ENCODE measurements at regions not wholly inside any gene's neighbourhood (a gene's known extent, or its start where the extent isn't known, plus 50 kb on each side); places are given as distances from the start of the nearest gene placed in this dataset.

DNA sequence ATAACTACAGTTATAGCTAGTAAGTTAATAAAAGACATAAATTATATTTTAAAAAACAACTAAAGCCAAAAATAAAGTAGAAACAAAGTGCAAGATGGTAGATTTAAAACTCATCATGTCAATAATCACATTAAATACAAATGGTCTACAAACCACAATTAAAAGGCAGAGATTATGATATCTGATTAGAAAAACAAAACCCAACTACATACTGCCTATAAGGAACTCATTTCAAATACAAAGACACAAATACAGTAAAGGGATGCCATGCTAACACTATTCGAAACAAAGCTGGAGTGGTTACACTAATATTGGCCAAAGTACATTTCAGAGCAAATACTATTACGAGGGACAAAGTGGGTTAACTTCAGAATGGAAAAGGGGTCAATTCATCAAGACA is 426.5 kb downstream of the SHQ1 start:
- CTCF ChIA-PET = no interaction called here
- no peak overlapping the region for H3K4me3 Mint-ChIP-seq
- no peaks in the 10 kb centered on the region for H3K27me3 Mint-ChIP-seq (ENCODE audit: low read depth)
- POLR2A ChIA-PET = no interaction called here
- peaks cover 39% of the 10 kb centered on the region for H3K36me3 Mint-ChIP-seq (ENCODE audit: low read depth)
- no peak overlapping the region for H3K27ac Mint-ChIP-seq
- no peak for ATAC-seq
- H3K9me3 Mint-ChIP-seq (ENCODE audit: insufficient read depth) = peaks cover 18% of the 10 kb centered on the region
- H3K4me1 Mint-ChIP-seq (ENCODE audit: low read depth) = peaks cover 24% of the 10 kb centered on the region
- DNase-seq = no peak

- H3K36me3 Mint-ChIP-seq (ENCODE audit: low read depth) = peaks cover 37% of the 10 kb centered on the region
- DNase-seq (no peak), ATAC-seq (no peak)
- H3K4me1 Mint-ChIP-seq (ENCODE audit: low read depth) = peaks cover 17% of the 10 kb centered on the region
- POLR2A ChIA-PET = no interaction called here
- H3K4me3 Mint-ChIP-seq = no peak overlapping the region
- H3K9me3 Mint-ChIP-seq (ENCODE audit: insufficient read depth) = peaks cover 15% of the 10 kb centered on the region
- H3K27ac Mint-ChIP-seq = no peak overlapping the region
- CTCF ChIA-PET = no interaction called here
- H3K27me3 Mint-ChIP-seq (ENCODE audit: low read depth) = no peaks in the 10 kb centered on the region
These were observed 427.1 kb downstream of the SHQ1 start for GRCh38 chr3:72421126-72421525.

DNA sequence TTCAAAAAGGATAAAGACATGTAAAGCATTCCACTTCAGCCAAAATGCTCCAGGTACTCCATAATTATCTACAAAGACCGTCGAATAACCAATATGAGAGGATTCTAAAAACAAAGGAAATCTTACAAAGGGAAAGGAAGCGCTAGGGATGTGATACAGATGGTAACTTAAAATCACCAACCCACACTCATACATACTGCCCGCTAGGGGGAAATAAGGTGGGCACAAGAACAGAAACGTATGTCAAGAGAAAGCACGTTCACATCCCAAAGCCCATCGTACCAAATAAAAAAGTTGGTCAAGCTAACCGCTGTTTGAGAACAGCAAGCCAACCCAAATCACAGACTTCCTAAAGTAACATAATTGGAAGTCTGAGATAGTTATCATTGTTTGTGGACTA is 429.4 kb downstream of the SHQ1 start:
- Mint-ChIP-seq H3K36me3 (ENCODE audit: low read depth) (peaks cover 42% of the 10 kb centered on the region), H3K4me3 (no peak overlapping the region), H3K4me1 (ENCODE audit: low read depth) (peaks cover 10% of the 10 kb centered on the region), H3K9me3 (ENCODE audit: insufficient read depth) (peaks cover 15% of the 10 kb centered on the region), H3K27me3 (ENCODE audit: low read depth) (no peaks in the 10 kb centered on the region), H3K27ac (no peak overlapping the region)
- ATAC-seq = no peak
- POLR2A ChIA-PET = no interaction called here
- DNase-seq = no peak
- CTCF ChIA-PET = interaction anchor here (1.1 kb wide), 1 partner anchor 28 kb away, joined by 3 read pairs; the partner anchor contains the start of gene RYBP

- H3K27me3 Mint-ChIP-seq (ENCODE audit: low read depth) = no peaks in the 10 kb centered on the region
- DNase-seq = no peak
- no peak overlapping the region for H3K27ac Mint-ChIP-seq
- peaks cover 10% of the 10 kb centered on the region for H3K4me1 Mint-ChIP-seq (ENCODE audit: low read depth)
- CTCF ChIA-PET = no interaction called here
- H3K4me3 Mint-ChIP-seq = no peak overlapping the region
- no peak for ATAC-seq
- peaks cover 39% of the 10 kb centered on the region for H3K36me3 Mint-ChIP-seq (ENCODE audit: low read depth)
- POLR2A ChIA-PET = no interaction called here
- H3K9me3 Mint-ChIP-seq (ENCODE audit: insufficient read depth) = peaks cover 15% of the 10 kb centered on the region
These were observed 430.0 kb downstream of the SHQ1 start for GRCh38 chr3:72418244-72418643.

GRCh38 chr3:72414481-72415016 is 433.7 kb downstream of the SHQ1 start:
- Mint-ChIP-seq H3K4me1 (ENCODE audit: low read depth) (peaks cover 37% of the 10 kb centered on the region), H3K36me3 (ENCODE audit: low read depth) (peaks cover 21% of the 10 kb centered on the region), H3K27ac (no peak overlapping the region), H3K9me3 (ENCODE audit: insufficient read depth) (no peaks in the 10 kb centered on the region), H3K27me3 (ENCODE audit: low read depth) (no peaks in the 10 kb centered on the region), H3K4me3 (no peak overlapping the region)
- ATAC-seq (no peak), DNase-seq (no peak)
- ChIA-PET POLR2A (no interaction called here), CTCF (no interaction called here)

GRCh38 chr3:72413228-72413627 is 435.0 kb downstream of the SHQ1 start:
- CTCF ChIA-PET = no interaction called here
- no peak overlapping the region for H3K27ac Mint-ChIP-seq
- DNase-seq (no peak), ATAC-seq (no peak)
- H3K36me3 Mint-ChIP-seq (ENCODE audit: low read depth) = peaks cover 18% of the 10 kb centered on the region
- H3K4me3 Mint-ChIP-seq = no peak overlapping the region
- peaks cover 38% of the 10 kb centered on the region for H3K4me1 Mint-ChIP-seq (ENCODE audit: low read depth)
- POLR2A ChIA-PET = no interaction called here
- H3K27me3 Mint-ChIP-seq (ENCODE audit: low read depth) = no peaks in the 10 kb centered on the region
- H3K9me3 Mint-ChIP-seq (ENCODE audit: insufficient read depth) = no peaks in the 10 kb centered on the region

DNA sequence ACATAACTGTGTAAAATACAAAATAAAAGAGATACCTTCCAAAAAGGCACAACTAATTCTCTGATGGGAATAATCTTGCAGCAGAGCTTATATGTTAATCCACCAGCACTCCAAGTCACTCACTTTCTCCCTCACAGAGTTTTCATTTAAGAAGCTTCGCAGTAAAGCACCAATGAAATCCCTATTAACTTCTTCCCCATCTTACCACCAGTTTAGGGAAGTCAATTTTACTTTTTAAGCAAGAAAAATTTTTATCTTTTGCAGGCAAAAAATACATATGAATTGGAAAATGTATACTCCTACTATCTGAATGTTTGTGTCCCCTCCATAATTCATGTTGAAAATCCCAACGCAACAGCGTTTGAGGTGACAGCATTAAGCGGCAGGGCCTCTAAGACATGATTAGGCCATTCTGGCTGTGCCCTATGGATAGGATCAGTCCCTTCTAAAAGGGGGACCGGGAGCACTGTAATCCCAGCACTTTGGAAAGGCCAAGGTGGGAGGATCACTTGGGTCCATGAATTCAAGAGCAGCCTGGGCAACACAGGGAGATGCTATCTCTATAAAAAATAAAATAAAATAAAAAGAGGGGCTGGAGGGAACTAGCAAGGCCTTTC is 435.8 kb downstream of the SHQ1 start:
- ATAC-seq = no peak
- ChIA-PET POLR2A (no interaction called here), CTCF (interaction anchor here (0.7 kb wide), 1 partner anchor 1093 kb away, joined by 3 read pairs; no protein-coding TSS in a partner anchor)
- Mint-ChIP-seq H3K9me3 (ENCODE audit: insufficient read depth) (no peaks in the 10 kb centered on the region), H3K27me3 (ENCODE audit: low read depth) (no peaks in the 10 kb centered on the region), H3K27ac (no peak overlapping the region), H3K4me3 (no peak overlapping the region), H3K36me3 (ENCODE audit: low read depth) (peaks cover 18% of the 10 kb centered on the region), H3K4me1 (ENCODE audit: low read depth) (peaks cover 34% of the 10 kb centered on the region)
- DNase-seq = no peak

GRCh38 chr3:72411843-72412242 is 436.4 kb downstream of the SHQ1 start:
- Mint-ChIP-seq H3K36me3 (ENCODE audit: low read depth) (peaks cover 18% of the 10 kb centered on the region), H3K9me3 (ENCODE audit: insufficient read depth) (no peaks in the 10 kb centered on the region), H3K27me3 (ENCODE audit: low read depth) (no peaks in the 10 kb centered on the region), H3K27ac (no peak overlapping the region), H3K4me1 (ENCODE audit: low read depth) (peaks cover 36% of the 10 kb centered on the region), H3K4me3 (no peak overlapping the region)
- ATAC-seq (no peak), DNase-seq (no peak)
- POLR2A ChIA-PET = no interaction called here
- CTCF ChIA-PET = interaction anchor here (0.7 kb wide), 1 partner anchor 1094 kb away, joined by 3 read pairs; no protein-coding TSS in a partner anchor

DNA sequence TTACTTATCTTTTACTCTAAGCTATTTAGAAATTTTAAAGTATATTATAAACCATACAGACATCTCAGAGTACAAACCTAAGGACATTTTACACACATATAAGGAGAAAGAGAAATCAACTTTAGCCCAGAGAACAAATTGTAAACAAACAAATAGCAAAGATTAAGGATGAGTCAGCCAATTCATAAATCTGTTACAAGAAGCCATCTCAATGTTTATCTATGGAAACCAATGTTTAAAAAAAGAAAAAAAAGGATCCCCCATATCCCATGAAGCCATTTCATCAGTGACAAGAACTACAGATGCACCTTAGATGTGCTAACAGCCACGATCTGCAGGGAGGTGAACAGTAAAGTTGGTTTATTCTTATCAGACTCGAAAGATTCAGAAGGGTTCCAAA is 437.1 kb downstream of the SHQ1 start:
- ATAC-seq (no peak), DNase-seq (no peak)
- H3K36me3 Mint-ChIP-seq (ENCODE audit: low read depth) = peaks cover 15% of the 10 kb centered on the region
- no peaks in the 10 kb centered on the region for H3K9me3 Mint-ChIP-seq (ENCODE audit: insufficient read depth)
- H3K4me1 Mint-ChIP-seq (ENCODE audit: low read depth) = peaks cover 40% of the 10 kb centered on the region
- H3K4me3 Mint-ChIP-seq = no peak overlapping the region
- no peak overlapping the region for H3K27ac Mint-ChIP-seq
- H3K27me3 Mint-ChIP-seq (ENCODE audit: low read depth) = no peaks in the 10 kb centered on the region
- POLR2A ChIA-PET = no interaction called here
- CTCF ChIA-PET = no interaction called here

DNA sequence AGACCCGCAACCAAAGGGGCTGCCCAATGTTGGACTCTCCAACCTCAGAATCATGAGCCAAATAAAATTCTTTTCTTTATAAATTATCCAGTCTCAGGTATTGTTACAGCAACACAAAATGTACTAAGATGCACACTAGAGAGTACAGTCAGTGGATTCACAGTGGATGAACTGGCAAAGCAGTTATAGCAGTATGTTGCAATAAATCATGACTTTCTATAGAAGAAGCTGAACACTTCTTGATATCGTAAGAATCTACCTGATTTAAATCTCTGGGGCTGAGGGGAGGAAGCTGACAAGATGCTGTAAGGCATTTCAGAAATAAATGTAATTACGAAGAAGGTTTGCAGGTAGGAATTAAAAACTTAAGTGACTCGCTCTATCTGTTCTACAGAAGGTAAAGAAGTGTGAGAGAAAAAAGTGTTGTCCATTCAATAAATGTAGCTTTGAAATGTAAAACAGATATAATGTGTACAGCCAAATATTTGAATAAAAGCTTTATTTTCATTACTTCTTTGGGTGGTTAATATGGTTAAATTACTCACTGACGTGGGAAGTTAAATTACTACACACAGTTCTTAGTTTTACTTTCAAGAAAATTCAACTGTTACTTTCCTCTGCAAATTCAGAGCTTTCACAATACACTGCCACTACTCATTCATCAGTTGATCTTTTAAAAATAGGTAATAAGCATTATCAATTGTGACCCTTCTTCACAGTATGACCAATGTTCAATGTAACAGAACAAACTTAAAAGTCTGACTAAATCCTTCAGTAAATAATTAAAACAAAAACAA is 439.1 kb downstream of the SHQ1 start:
- POLR2A ChIA-PET = no interaction called here
- H3K4me1 Mint-ChIP-seq (ENCODE audit: low read depth) = peaks cover 41% of the 10 kb centered on the region
- DNase-seq (no peak), ATAC-seq (no peak)
- CTCF ChIA-PET = no interaction called here
- peaks cover 9% of the 10 kb centered on the region for H3K36me3 Mint-ChIP-seq (ENCODE audit: low read depth)
- peak overlapping the region; percentile 11 for H3K27ac Mint-ChIP-seq
- no peaks in the 10 kb centered on the region for H3K27me3 Mint-ChIP-seq (ENCODE audit: low read depth)
- no peak overlapping the region for H3K4me3 Mint-ChIP-seq
- H3K9me3 Mint-ChIP-seq (ENCODE audit: insufficient read depth) = no peaks in the 10 kb centered on the region

DNA sequence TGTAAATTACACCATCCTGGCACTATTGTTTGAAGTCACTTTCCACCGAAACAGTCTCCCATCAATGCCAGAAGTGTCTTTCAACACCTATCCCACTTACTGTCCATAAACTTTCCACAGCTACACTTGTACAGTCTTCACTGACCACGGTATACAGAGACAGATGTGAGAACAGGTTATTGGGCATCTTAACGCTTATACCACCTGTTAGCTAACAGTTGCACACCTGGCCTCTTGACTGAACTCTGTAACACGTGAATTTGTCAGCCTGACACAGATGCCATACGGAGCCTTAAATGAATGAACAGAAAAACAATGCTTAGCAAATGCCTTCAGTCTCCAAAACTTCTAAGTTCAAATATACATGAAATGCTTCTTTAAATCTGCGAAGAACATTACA is 440.5 kb downstream of the SHQ1 start:
- Mint-ChIP-seq H3K27ac (no peak overlapping the region), H3K9me3 (ENCODE audit: insufficient read depth) (no peaks in the 10 kb centered on the region), H3K27me3 (ENCODE audit: low read depth) (no peaks in the 10 kb centered on the region), H3K4me1 (ENCODE audit: low read depth) (peaks cover 41% of the 10 kb centered on the region), H3K4me3 (no peak overlapping the region), H3K36me3 (ENCODE audit: low read depth) (peaks cover 7% of the 10 kb centered on the region)
- ChIA-PET CTCF (interaction anchor here (1.2 kb wide), 2 partner anchors 18 to 33 kb away, joined by 3 read pairs; no protein-coding TSS in a partner anchor), POLR2A (no interaction called here)
- no peak for DNase-seq
- no peak for ATAC-seq

- CTCF ChIA-PET = interaction anchor here (1.3 kb wide), 1 partner anchor 31 kb away, joined by 4 read pairs; no protein-coding TSS in a partner anchor
- H3K9me3 Mint-ChIP-seq (ENCODE audit: insufficient read depth) = no peaks in the 10 kb centered on the region
- no peak for DNase-seq
- H3K27ac Mint-ChIP-seq = no peak overlapping the region
- POLR2A ChIA-PET = interaction anchor here (0.6 kb wide), 1 partner anchor 83 kb away, joined by 3 read pairs; no protein-coding TSS in a partner anchor
- no peak for ATAC-seq
- H3K27me3 Mint-ChIP-seq (ENCODE audit: low read depth) = no peaks in the 10 kb centered on the region
- H3K36me3 Mint-ChIP-seq (ENCODE audit: low read depth) = peaks cover 6% of the 10 kb centered on the region
- no peak overlapping the region for H3K4me3 Mint-ChIP-seq
- H3K4me1 Mint-ChIP-seq (ENCODE audit: low read depth) = peaks cover 28% of the 10 kb centered on the region
These were observed 442.2 kb downstream of the SHQ1 start for GRCh38 chr3:72405943-72406566.

All from activated CD8-positive, alpha-beta T cell treated with anti-CD3 and anti-CD28 coated beads, Interleukin-2, amount 10 ng/mL, durations not matched to agents 7 days and 5 days (primary cell).